ENCODE measurements at regions not wholly inside any gene's neighbourhood (a gene's known extent, or its start where the extent isn't known, plus 50 kb on each side); places are given as distances from the start of the nearest gene placed in this dataset.

GRCh38 chr4:14272206-14272605 is 644.7 kb upstream of the BOD1L1 start (continued):
- TF ChIP-seq PRDM4 (tag by site-specific recombination; IDR thresholded peaks at IDR 0.05) (no peak), YY1 (tag by site-specific recombination; IDR thresholded peaks at IDR 0.05) (no peak), ZNF645 (tag by site-specific recombination; IDR thresholded peaks at IDR 0.05) (no peak), ZNF501 (tag by site-specific recombination; IDR thresholded peaks at IDR 0.05) (no peak), ZSCAN30 (tag by site-specific recombination; IDR thresholded peaks at IDR 0.05) (no peak), ZNF843 (tag by site-specific recombination; IDR thresholded peaks at IDR 0.05) (no peak)

GRCh38 chr4:14277505-14277904 is 650.0 kb upstream of the BOD1L1 start:
- H3K27ac ChIP-seq (ENCODE audit: extremely low read depth, low read depth, low read length) = no peak overlapping the region
- H3K9me3 ChIP-seq (ENCODE audit: control insufficient read depth, insufficient read depth, low read depth, low read length) = no peaks in the 10 kb centered on the region
- TF ChIP-seq ZNF335 (tag by site-specific recombination; conservative IDR thresholded peaks at IDR 0.05) = no peak
- TF ChIP-seq ZNF26 (tag by site-specific recombination; IDR thresholded peaks at IDR 0.05) = no peak
- no peak for TF ChIP-seq PRDM4 (tag by site-specific recombination; IDR thresholded peaks at IDR 0.05)
- TF ChIP-seq KLF9 (tag by site-specific recombination; IDR thresholded peaks at IDR 0.05; ENCODE audit: low read depth) = no peak
- TF ChIP-seq ZFP69B (tag by site-specific recombination; IDR thresholded peaks at IDR 0.05) = no peak
- no peak for TF ChIP-seq ZNF2 (tag by site-specific recombination; IDR thresholded peaks at IDR 0.05)
- H3K4me3 ChIP-seq (ENCODE audit: low read depth, low read length) = no peak overlapping the region
- ChIA-PET CTCF (no interaction called here), POLR2A (no interaction called here)
- H3K4me1 ChIP-seq (ENCODE audit: control insufficient read depth, insufficient read depth, low read length) = no peaks in the 10 kb centered on the region
- H3K36me3 ChIP-seq (ENCODE audit: control insufficient read depth in 2 of 2, insufficient read depth in 1 of 2, low read length in 2 of 2) = no peaks in the 10 kb centered on the region

- Histone ChIP-seq H3K4me3 (ENCODE audit: low read depth, low read length) (no peak overlapping the region), H3K4me1 (ENCODE audit: control insufficient read depth, insufficient read depth, low read length) (no peaks in the 10 kb centered on the region), H3K36me3 (ENCODE audit: control insufficient read depth in 2 of 2, insufficient read depth in 1 of 2, low read length in 2 of 2) (no peaks in the 10 kb centered on the region), H3K9me3 (ENCODE audit: control insufficient read depth, insufficient read depth, low read depth, low read length) (no peaks in the 10 kb centered on the region), H3K27ac (ENCODE audit: extremely low read depth, low read depth, low read length) (no peak overlapping the region)
- ChIA-PET POLR2A (no interaction called here), CTCF (no interaction called here)
- TF ChIP-seq ZNF350 (tag by site-specific recombination; IDR thresholded peaks at IDR 0.05) (no peak), ZNF560 (tag by site-specific recombination; IDR thresholded peaks at IDR 0.05; ENCODE audit: borderline replicate concordance) (no peak), ZNF830 (tag by site-specific recombination; IDR thresholded peaks at IDR 0.05; ENCODE audit: low read depth) (no peak), ZNF433 (tag by site-specific recombination; IDR thresholded peaks at IDR 0.05; ENCODE audit: low read depth) (no peak), ZFP69B (tag by site-specific recombination; IDR thresholded peaks at IDR 0.05) (no peak), ZNF24 (tag by site-specific recombination; IDR thresholded peaks at IDR 0.05) (no peak), MZF1 (tag by site-specific recombination; IDR thresholded peaks at IDR 0.05; ENCODE audit: borderline replicate concordance) (no peak), EGR2 (tag by site-specific recombination; IDR thresholded peaks at IDR 0.05; ENCODE audit: low read depth) (no peak), ZSCAN4 (tag by site-specific recombination; IDR thresholded peaks at IDR 0.05) (no peak), ZBTB7A (tag by site-specific recombination; IDR thresholded peaks at IDR 0.05; ENCODE audit: low read depth) (no peak), ZNF391 (tag by site-specific recombination; IDR thresholded peaks at IDR 0.05; ENCODE audit: borderline replicate concordance, low read depth) (no peak), HOXA7 (CRISPR knock-in tag; IDR thresholded peaks at IDR 0.05; ENCODE audit: borderline replicate concordance) (no peak), ZNF513 (tag by site-specific recombination; IDR thresholded peaks at IDR 0.05) (no peak), ZNF174 (tag by site-specific recombination; IDR thresholded peaks at IDR 0.05) (no peak)
These were observed 653.0 kb upstream of the BOD1L1 start for GRCh38 chr4:14280567-14280966.

All from HEK293 (cell line).